ENCODE measurements at regions not wholly inside any gene's neighbourhood (a gene's known extent, or its start where the extent isn't known, plus 50 kb on each side); places are given as distances from the start of the nearest gene placed in this dataset.

DNA sequence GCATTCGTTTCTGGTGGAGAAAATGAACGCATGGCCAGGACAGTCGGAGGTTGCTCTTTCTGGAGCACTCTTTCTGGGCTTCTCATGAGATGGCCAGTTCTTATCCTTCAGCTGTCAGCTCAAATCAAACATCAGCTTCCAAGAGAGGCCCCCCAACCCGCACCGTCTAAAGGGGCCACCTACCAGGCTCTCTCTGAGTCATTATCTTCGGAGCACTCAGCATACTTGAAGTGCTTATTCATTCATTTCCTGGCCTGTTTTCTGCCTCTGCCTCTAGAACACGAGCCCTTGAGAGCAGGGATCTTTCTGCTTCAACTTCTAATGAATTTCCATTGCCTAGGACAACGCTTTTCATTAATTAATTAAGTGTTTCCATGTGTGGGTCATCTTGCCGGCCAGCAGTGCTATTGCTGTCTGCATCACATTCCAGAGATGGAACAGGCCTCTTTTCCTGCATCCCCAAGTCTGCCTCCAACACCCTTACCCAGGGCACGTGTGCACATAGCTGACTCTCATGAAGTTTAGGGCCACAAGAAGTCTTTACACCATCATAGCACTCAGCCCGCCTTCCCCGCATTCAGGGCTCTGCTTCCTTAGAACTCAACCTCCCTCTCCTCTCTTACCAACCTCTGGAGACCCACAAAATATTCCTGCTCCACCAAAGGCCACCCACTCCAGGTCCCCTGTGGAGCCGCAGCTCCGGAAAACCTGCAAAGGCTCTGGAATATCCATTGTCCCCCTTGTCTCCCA lies 52.1 kb upstream of the LAPTM5 start:
- intact Hi-C loops (cut with DNase I), result loop anchor here in 1 of 2 donors (10.0 kb wide), 1 partner anchor 105 kb away; no protein-coding TSS in a partner anchor
- Histone ChIP-seq H3K27me3 (peaks cover 0 to 89% of the 10 kb centered on the region in 2 donors), H3K4me1 (peaks cover 7 to 21% of the 10 kb centered on the region in 2 donors), H3K36me3 (no peaks in the 10 kb centered on the region), H3K9me3 (no peaks in the 10 kb centered on the region), H3K27ac (peak overlapping the region in 1 of 2 donors; percentile 31), H3K4me3 (no peak overlapping the region)
- DNase-seq (peak in 1 of 4 donors; percentile 44), ATAC-seq (peak; percentile 89)
- no peak for TF ChIP-seq CTCF (IDR thresholded peaks at IDR 0.05)

- TF ChIP-seq CTCF (IDR thresholded peaks at IDR 0.05), result no peak
- H3K27ac ChIP-seq, result no peak overlapping the region
- intact Hi-C loops (cut with DNase I), result loop anchor here in 1 of 2 donors (10.0 kb wide), 1 partner anchor 107 kb away; no protein-coding TSS in a partner anchor
- H3K4me1 ChIP-seq, result peaks cover 7 to 21% of the 10 kb centered on the region in 2 donors
- no peaks in the 10 kb centered on the region for H3K9me3 ChIP-seq
- no peaks in the 10 kb centered on the region for H3K36me3 ChIP-seq
- no peak overlapping the region for H3K4me3 ChIP-seq
- ATAC-seq (no peak), DNase-seq (no peak)
- peaks cover 0 to 76% of the 10 kb centered on the region in 2 donors for H3K27me3 ChIP-seq
These were observed 50.6 kb upstream of the LAPTM5 start for GRCh38 chr1:30808067-30808662.

- TF ChIP-seq CTCF (IDR thresholded peaks at IDR 0.05), result no peak
- H3K4me3 ChIP-seq, result no peak overlapping the region
- ATAC-seq, result no peak
- no peaks in the 10 kb centered on the region for H3K36me3 ChIP-seq
- H3K4me1 ChIP-seq, result peaks cover 7 to 21% of the 10 kb centered on the region in 2 donors
- DNase-seq, result peak in 1 of 4 donors; percentile 77
- no peak overlapping the region for H3K27ac ChIP-seq
- intact Hi-C loops (cut with DNase I), result loop anchor here in 1 of 2 donors (10.0 kb wide), 1 partner anchor 107 kb away; no protein-coding TSS in a partner anchor
- no peaks in the 10 kb centered on the region for H3K9me3 ChIP-seq
- peaks cover 0 to 70% of the 10 kb centered on the region in 2 donors for H3K27me3 ChIP-seq
These were observed 49.9 kb upstream of the LAPTM5 start for GRCh38 chr1:30807318-30808066.

Measured in left lung (tissue), 4 donors.